ENCODE measurements at regions not wholly inside any gene's neighbourhood (a gene's known extent, or its start where the extent isn't known, plus 50 kb on each side); places are given as distances from the start of the nearest gene placed in this dataset.

DNA sequence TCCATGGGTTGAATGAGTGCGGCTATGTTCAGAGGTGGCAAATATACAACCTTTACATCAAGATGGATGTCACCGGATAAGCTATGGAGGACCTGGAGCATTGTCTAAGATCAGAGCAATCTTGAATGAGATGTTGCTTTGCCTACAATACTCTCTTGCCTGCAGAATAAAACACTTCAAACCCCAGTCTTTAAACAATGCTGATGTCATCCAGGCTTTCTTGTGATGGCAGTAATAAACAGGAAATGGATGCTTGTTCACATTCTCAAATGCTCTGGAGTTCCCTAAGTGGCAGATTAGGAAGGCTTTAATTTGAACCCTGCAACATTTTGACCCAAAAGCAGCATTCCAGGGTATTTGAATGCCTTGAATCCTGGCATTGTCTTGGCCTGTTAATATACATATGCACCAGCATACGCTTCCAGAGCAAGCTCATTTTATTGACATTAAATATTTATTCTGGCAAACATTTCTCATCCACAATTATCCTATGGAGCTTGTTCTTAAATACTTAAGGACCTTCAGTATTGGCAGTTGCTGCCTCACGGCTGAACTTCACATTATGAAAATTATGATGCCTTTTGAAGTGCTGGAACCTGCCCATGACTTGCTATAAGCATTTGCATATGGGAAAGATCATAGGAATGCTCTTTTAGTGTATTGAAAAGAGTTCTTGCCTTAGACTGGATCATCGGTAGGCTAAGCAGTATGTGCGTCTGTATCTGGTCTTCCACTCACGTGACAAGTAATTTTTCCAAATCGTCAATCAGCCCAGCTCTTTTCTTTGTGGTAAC, 422.7 kb downstream of the SIPA1L2 start:
- Histone ChIP-seq H3K36me3 (ENCODE audit: control insufficient read depth, insufficient read depth, low read length) (no peaks in the 10 kb centered on the region), H3K27ac (ENCODE audit: low read length) (no peak overlapping the region), H3K9me3 (ENCODE audit: control insufficient read depth, insufficient read depth, low read depth, low read length) (0 out of 2 replicates have a peak, but pooled peaks cover 6% of the 10 kb centered on the region), H3K4me3 (ENCODE audit: low read depth in 2 of 2, low read length in 2 of 2) (no peak overlapping the region), H3K4me1 (ENCODE audit: control insufficient read depth, insufficient read depth, low read length) (no peaks in the 10 kb centered on the region), H3K27me3 (ENCODE audit: control insufficient read depth, insufficient read depth, low read length) (no peaks in the 10 kb centered on the region)
- DNase-seq (ENCODE audit: low read depth, low spot score), result no peak
- no TSS peak for BruUV-seq (replicated peaks)
- ChIA-PET CTCF (no interaction called here), POLR2A (no interaction called here)
- in situ Hi-C loops (cut with HindIII; ENCODE audit: low pct_unique_long_range_greater_than_20kb, low sequenced_read_pairs), result no loop called here
- intact Hi-C loops (cut with micrococcal nuclease; ENCODE audit: unreplicated experiment), result no loop called here
- TF ChIP-seq, protein P1, sequence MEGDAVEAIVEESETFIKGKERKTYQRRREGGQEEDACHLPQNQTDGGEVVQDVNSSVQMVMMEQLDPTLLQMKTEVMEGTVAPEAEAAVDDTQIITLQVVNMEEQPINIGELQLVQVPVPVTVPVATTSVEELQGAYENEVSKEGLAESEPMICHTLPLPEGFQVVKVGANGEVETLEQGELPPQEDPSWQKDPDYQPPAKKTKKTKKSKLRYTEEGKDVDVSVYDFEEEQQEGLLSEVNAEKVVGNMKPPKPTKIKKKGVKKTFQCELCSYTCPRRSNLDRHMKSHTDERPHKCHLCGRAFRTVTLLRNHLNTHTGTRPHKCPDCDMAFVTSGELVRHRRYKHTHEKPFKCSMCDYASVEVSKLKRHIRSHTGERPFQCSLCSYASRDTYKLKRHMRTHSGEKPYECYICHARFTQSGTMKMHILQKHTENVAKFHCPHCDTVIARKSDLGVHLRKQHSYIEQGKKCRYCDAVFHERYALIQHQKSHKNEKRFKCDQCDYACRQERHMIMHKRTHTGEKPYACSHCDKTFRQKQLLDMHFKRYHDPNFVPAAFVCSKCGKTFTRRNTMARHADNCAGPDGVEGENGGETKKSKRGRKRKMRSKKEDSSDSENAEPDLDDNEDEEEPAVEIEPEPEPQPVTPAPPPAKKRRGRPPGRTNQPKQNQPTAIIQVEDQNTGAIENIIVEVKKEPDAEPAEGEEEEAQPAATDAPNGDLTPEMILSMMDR (IDR thresholded peaks at IDR 0.05), result no peak
- TF ChIP-seq POLR2AphosphoS5 (IDR thresholded peaks at IDR 0.05; ENCODE audit: low read depth, low read length) (no peak), SIN3A (IDR thresholded peaks at IDR 0.05; ENCODE audit: borderline replicate concordance, insufficient read depth, low read depth, low read length) (no peak)
- no peak for ATAC-seq

DNA sequence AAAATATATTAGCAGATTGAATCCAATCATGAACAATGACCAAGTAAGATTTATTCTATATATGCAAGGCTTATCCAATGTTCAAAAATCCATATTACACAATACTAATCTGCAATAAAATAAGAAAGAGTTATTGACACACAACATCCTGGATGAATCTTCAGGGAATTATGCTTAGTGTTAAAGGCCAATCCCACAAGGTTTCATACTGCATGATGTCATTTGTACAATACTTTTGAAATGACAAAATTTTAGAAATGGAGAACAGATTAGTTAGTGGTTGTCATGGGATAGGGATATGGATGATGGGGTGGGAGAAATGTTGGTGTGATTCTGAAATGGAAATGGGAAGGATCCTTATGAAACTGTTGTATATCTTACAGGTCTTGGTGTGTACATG, 425.7 kb downstream of the SIPA1L2 start:
- ChIA-PET CTCF (no interaction called here), POLR2A (no interaction called here)
- in situ Hi-C loops (cut with HindIII; ENCODE audit: low pct_unique_long_range_greater_than_20kb, low sequenced_read_pairs) (no loop called here), intact Hi-C loops (cut with micrococcal nuclease; ENCODE audit: unreplicated experiment) (no loop called here)
- Histone ChIP-seq H3K4me3 (ENCODE audit: low read depth in 2 of 2, low read length in 2 of 2) (no peak overlapping the region), H3K27me3 (ENCODE audit: control insufficient read depth, insufficient read depth, low read length) (no peaks in the 10 kb centered on the region), H3K9me3 (ENCODE audit: control insufficient read depth, insufficient read depth, low read depth, low read length) (0 out of 2 replicates have a peak, but pooled peaks cover 7% of the 10 kb centered on the region), H3K36me3 (ENCODE audit: control insufficient read depth, insufficient read depth, low read length) (no peaks in the 10 kb centered on the region), H3K4me1 (ENCODE audit: control insufficient read depth, insufficient read depth, low read length) (no peaks in the 10 kb centered on the region), H3K27ac (ENCODE audit: low read length) (no peak overlapping the region)
- ATAC-seq (no peak), DNase-seq (ENCODE audit: low read depth, low spot score) (no peak)
- BruUV-seq (replicated peaks), result no TSS peak
- no peak for TF ChIP-seq POLR2AphosphoS5 (IDR thresholded peaks at IDR 0.05; ENCODE audit: low read depth, low read length)
- no peak for TF ChIP-seq TCF7L2 (IDR thresholded peaks at IDR 0.05; ENCODE audit: low read depth, low read length)
- TF ChIP-seq, protein P2, sequence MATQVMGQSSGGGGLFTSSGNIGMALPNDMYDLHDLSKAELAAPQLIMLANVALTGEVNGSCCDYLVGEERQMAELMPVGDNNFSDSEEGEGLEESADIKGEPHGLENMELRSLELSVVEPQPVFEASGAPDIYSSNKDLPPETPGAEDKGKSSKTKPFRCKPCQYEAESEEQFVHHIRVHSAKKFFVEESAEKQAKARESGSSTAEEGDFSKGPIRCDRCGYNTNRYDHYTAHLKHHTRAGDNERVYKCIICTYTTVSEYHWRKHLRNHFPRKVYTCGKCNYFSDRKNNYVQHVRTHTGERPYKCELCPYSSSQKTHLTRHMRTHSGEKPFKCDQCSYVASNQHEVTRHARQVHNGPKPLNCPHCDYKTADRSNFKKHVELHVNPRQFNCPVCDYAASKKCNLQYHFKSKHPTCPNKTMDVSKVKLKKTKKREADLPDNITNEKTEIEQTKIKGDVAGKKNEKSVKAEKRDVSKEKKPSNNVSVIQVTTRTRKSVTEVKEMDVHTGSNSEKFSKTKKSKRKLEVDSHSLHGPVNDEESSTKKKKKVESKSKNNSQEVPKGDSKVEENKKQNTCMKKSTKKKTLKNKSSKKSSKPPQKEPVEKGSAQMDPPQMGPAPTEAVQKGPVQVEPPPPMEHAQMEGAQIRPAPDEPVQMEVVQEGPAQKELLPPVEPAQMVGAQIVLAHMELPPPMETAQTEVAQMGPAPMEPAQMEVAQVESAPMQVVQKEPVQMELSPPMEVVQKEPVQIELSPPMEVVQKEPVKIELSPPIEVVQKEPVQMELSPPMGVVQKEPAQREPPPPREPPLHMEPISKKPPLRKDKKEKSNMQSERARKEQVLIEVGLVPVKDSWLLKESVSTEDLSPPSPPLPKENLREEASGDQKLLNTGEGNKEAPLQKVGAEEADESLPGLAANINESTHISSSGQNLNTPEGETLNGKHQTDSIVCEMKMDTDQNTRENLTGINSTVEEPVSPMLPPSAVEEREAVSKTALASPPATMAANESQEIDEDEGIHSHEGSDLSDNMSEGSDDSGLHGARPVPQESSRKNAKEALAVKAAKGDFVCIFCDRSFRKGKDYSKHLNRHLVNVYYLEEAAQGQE (IDR thresholded peaks at IDR 0.05; ENCODE audit: insufficient read depth in 1 of 2, low read depth in 2 of 2, low read length in 1 of 2), result no peak
- no peak for TF ChIP-seq SIN3A (IDR thresholded peaks at IDR 0.05; ENCODE audit: borderline replicate concordance, insufficient read depth, low read depth, low read length)
- TF ChIP-seq, protein P1 (IDR thresholded peaks at IDR 0.05), result no peak
